IMR-90 (cell line): ENCODE measurements at regions not wholly inside any gene's neighbourhood (a gene's known extent, or its start where the extent isn't known, plus 50 kb on each side); places are given as distances from the start of the nearest gene placed in this dataset.

Experiments
- ATAC-seq: fragments of 200-7000 bp; cut with Tn5 transposase; 2 replicates; pipeline ENCODE4 v1.9.1; 2020; ENCODE audit warnings: low read depth, mild to moderate bottlenecking, moderate library complexity
- BruUV-seq: library from RNA; stranded (reverse); fragments of 400-500 nt; replicated peaks from 2 replicates; lab custom pipeline; 2021; lab: Mats Ljungman, UMichigan
- CTCF ChIA-PET: fragments of 300-600 bp; formaldehyde crosslinking; extraction: SDS; loops from one replicate; lab custom pipeline; 2021; ENCODE audit warnings: antibody characterized with exemption; lab: Yijun Ruan, JAX
- POLR2A ChIA-PET: fragments of 300-600 bp; sonication (Branson Sonifier 250); formaldehyde crosslinking; loops from one replicate; lab custom pipeline; 2022; ENCODE audit warnings: antibody characterized with exemption; ENCODE audit not compliant: unreplicated experiment; lab: Charles Lee
- DNase-seq: peaks from one replicate; pipeline ENCODE4 v3.0.0; 2013
- H2AFZ ChIP-seq: replicated peaks from 2 replicates; pipeline ENCODE3; 2013; ENCODE audit warnings: low read length, mild to moderate bottlenecking; ENCODE audit not compliant: poor library complexity
- H2AK5ac ChIP-seq: 2 replicates; pipeline ENCODE4 v1.6.1; 2013; ENCODE audit warnings: low read depth, low read length, inconsistent platforms
- H2AK9ac ChIP-seq: replicated peaks from 2 replicates; pipeline ENCODE3; 2013; ENCODE audit warnings: mild to moderate bottlenecking, low read depth, low read length, moderate library complexity; ENCODE audit not compliant: poor library complexity
- H2BK120ac ChIP-seq: 2 replicates; pipeline ENCODE4 v1.6.1; 2013; ENCODE audit warnings: low read depth, low read length, inconsistent platforms
- H2BK15ac ChIP-seq: 3 replicates; pipeline ENCODE4 v1.6.1; 2013; ENCODE audit warnings: low read depth, low read length, inconsistent platforms
- H2BK20ac ChIP-seq: 2 replicates; pipeline ENCODE4 v1.6.1; 2013; ENCODE audit warnings: low read depth, mild to moderate bottlenecking, inconsistent platforms, low read length, moderate library complexity
- H2BK5ac ChIP-seq: 2 replicates; pipeline ENCODE4 v1.6.1; 2013; ENCODE audit warnings: mild to moderate bottlenecking, low read depth, low read length, inconsistent platforms; ENCODE audit not compliant: poor library complexity, severe bottlenecking
- H3K14ac ChIP-seq: replicated peaks from 2 replicates; pipeline ENCODE4 v1.6.1; 2013; ENCODE audit warnings: low read depth, low read length, inconsistent platforms
- H3K18ac ChIP-seq: 2 replicates; pipeline ENCODE4 v1.6.1; 2013; ENCODE audit warnings: low read depth, low read length, control low read depth
- H3K23ac ChIP-seq: 2 replicates; pipeline ENCODE4 v1.6.1; 2013; ENCODE audit warnings: low read depth, low read length, inconsistent platforms
- H3K27ac ChIP-seq: 2 replicates; pipeline ENCODE4 v1.5.1; 2013; ENCODE audit warnings: mild to moderate bottlenecking, control low read depth, low read length; ENCODE audit not compliant: insufficient read depth
- H3K27me3 ChIP-seq: 2 replicates; pipeline ENCODE4 v1.6.1; 2013; ENCODE audit warnings: low read length; ENCODE audit not compliant: control insufficient read depth, insufficient read depth
- H3K36me3 ChIP-seq: 2 replicates; pipeline ENCODE4 v1.6.1; 2013; ENCODE audit warnings: low read length, mixed read lengths; ENCODE audit not compliant: control insufficient read depth, insufficient read depth
- H3K4ac ChIP-seq: 2 replicates; pipeline ENCODE4 v1.6.1; 2013; ENCODE audit warnings: low read depth, low read length, inconsistent platforms
- H3K4me1 ChIP-seq: 2 replicates; pipeline ENCODE4 v1.6.1; 2013; ENCODE audit warnings: low read length, mixed read lengths; ENCODE audit not compliant: control insufficient read depth, insufficient read depth
- H3K4me2 ChIP-seq: 2 replicates; pipeline ENCODE4 v1.6.1; 2013; ENCODE audit warnings: low read depth, mild to moderate bottlenecking, control low read depth, low read length, moderate library complexity
- H3K4me3 ChIP-seq: 2 replicates; pipeline ENCODE4 v1.5.1; 2013; ENCODE audit warnings: low read depth, mild to moderate bottlenecking, control low read depth, low read length, moderate library complexity; ENCODE audit not compliant: insufficient read depth
- H3K56ac ChIP-seq: 2 replicates; pipeline ENCODE4 v1.6.1; 2013; ENCODE audit warnings: low read length, inconsistent platforms; ENCODE audit not compliant: insufficient read depth; ENCODE audit errors: extremely low read depth
- H3K79me1 ChIP-seq, 2 experiments: 2 replicates each; pipeline ENCODE4 v1.6.1; 2013; ENCODE audit warnings: low read length in 2 of 2, inconsistent platforms in 1 of 2, low read depth in 1 of 2
- H3K9ac ChIP-seq: 2 replicates; pipeline ENCODE4 v1.6.1; 2013; ENCODE audit warnings: low read depth, low read length, control low read depth
- H3K9me1 ChIP-seq: 2 replicates; pipeline ENCODE4 v1.6.1; 2013; ENCODE audit warnings: low read length, inconsistent platforms; ENCODE audit not compliant: insufficient read depth
- H3K9me3 ChIP-seq: 2 replicates; pipeline ENCODE4 v1.6.1; 2013; ENCODE audit warnings: low read length; ENCODE audit not compliant: control insufficient read depth, insufficient read depth
- H4K20me1 ChIP-seq: 2 replicates; pipeline ENCODE4 v1.6.1; 2013; ENCODE audit warnings: low read length, inconsistent platforms; ENCODE audit not compliant: insufficient read depth
- H4K5ac ChIP-seq: 2 replicates; pipeline ENCODE4 v1.6.1; 2013; ENCODE audit warnings: mild to moderate bottlenecking, low read depth, low read length, control low read depth
- H4K8ac ChIP-seq, 2 experiments: 2 replicates each; pipeline ENCODE4 v1.6.1; 2013; ENCODE audit warnings: low read depth in 2 of 2, low read length in 2 of 2, control low read depth in 1 of 2, inconsistent platforms in 1 of 2
- H4K91ac ChIP-seq: 2 replicates; pipeline ENCODE4 v1.6.1; 2013; ENCODE audit warnings: low read depth, low read length, inconsistent platforms; ENCODE audit not compliant: insufficient read depth
- CEBPB ChIP-seq: IDR thresholded peaks from 2 replicates; pipeline ENCODE4 v1.6.1; 2012; ENCODE audit warnings: low read depth, low read length, improper control_type of control experiment
- MAZ ChIP-seq: IDR thresholded peaks from 2 replicates; pipeline ENCODE4 v1.6.1; 2012; ENCODE audit warnings: low read depth, mild to moderate bottlenecking, low read length, improper control_type of control experiment, moderate library complexity, borderline replicate concordance
- MXI1 ChIP-seq: IDR thresholded peaks from 2 replicates; pipeline ENCODE4 v1.6.1; 2012; ENCODE audit warnings: low read depth, mild to moderate bottlenecking, low read length, moderate library complexity, borderline replicate concordance
- RAD21 ChIP-seq: IDR thresholded peaks from 2 replicates; pipeline ENCODE4 v1.6.1; 2012; ENCODE audit warnings: low read length, improper control_type of control experiment
- RCOR1 ChIP-seq: IDR thresholded peaks from 2 replicates; pipeline ENCODE4 v1.6.1; 2012; ENCODE audit warnings: mild to moderate bottlenecking, low read length, improper control_type of control experiment; ENCODE audit not compliant: insufficient replicate concordance
- RFX5 ChIP-seq: IDR thresholded peaks from 2 replicates; pipeline ENCODE4 v1.8.0; 2012; ENCODE audit warnings: low read depth, mild to moderate bottlenecking, low read length, moderate library complexity
- SMC3 ChIP-seq: fragments of 150-350 bp; IDR thresholded peaks from 2 replicates; pipeline ENCODE4 v1.6.1; 2016; ENCODE audit warnings: low read depth, mild to moderate bottlenecking, antibody characterized with exemption, low read length, moderate library complexity
- USF2 ChIP-seq: fragments of 150-350 bp; IDR thresholded peaks from 2 replicates; pipeline ENCODE4 v1.6.1; 2017; ENCODE audit warnings: mild to moderate bottlenecking, antibody characterized with exemption, low read length, low read depth
- WGBS, 2 experiments: methylation state at CpG; one replicate each; pipeline versions ENCODE4 v1.1.5 to v1.1.7; 2013; ENCODE audit warnings: missing lambda C conversion rate in 2 of 2; ENCODE audit not compliant: insufficient read length in 1 of 2; ENCODE audit errors: extremely low coverage in 2 of 2; 5-methylcytosine and 5-hydroxymethylcytosine counted together
- dilution Hi-C: fragments of 300-500 bp; cut with HindIII; formaldehyde crosslinking; loops from one replicate; pipeline ENCODE4 v1.14.3; 2018; ENCODE audit warnings: low sequenced_read_pairs; ENCODE audit not compliant: unreplicated experiment
- in situ Hi-C: fragments of 300-500 bp; cut with MboI; formaldehyde crosslinking; loops from 3 replicates; pipeline ENCODE4 v1.14.3; 2019; ENCODE audit warnings: low sequenced_read_pairs, inconsistent platforms, mixed read lengths
- intact Hi-C: fragments of 100-400 bp; cut with micrococcal nuclease; formaldehyde crosslinking; loops from 2 replicates; pipeline ENCODE4 v1.10.0; 2022
- TF ChIP-seq, protein P1 (sequence below): fragments of 150-350 bp; IDR thresholded peaks from 2 replicates; pipeline ENCODE4 v1.6.1; 2016; ENCODE audit warnings: low read depth, mild to moderate bottlenecking, low read length, moderate library complexity, borderline replicate concordance

DNA sequence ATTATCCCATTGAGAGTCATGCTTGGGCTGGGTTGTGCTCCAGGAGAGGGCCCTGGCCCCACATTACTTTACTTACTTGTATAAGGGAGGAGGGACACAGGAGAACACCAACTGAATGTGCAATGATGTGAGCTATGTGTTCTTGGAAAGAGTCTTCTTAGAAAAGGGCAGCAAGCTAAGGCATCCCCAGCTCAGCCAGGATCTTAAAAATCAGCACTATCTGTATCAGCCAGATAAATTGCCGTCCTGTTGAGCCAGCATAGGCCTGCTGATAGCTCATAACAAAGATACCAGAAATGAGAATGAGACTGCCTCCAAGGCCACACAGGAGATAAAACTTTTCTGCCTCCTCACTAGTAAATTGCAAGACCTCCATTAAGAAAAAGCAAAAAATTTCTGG is 357.5 kb downstream of the CAAP1 start:
- no peak overlapping the region for H3K9ac ChIP-seq
- H3K4ac ChIP-seq = no peak overlapping the region
- ChIA-PET POLR2A (no interaction called here), CTCF (no interaction called here)
- H2AK5ac ChIP-seq = no peak overlapping the region
- no peak overlapping the region for H3K14ac ChIP-seq
- WGBS, 2 experiments = no CpG with 5 or more reads among the region's 1 CpG
- no peak for TF ChIP-seq RCOR1
- no peak for TF ChIP-seq USF2
- no peak for TF ChIP-seq MXI1
- TF ChIP-seq CEBPB = no peak
- no peak for TF ChIP-seq MAZ
- no peak for TF ChIP-seq RAD21
- no peak for TF ChIP-seq RFX5
- no peak for TF ChIP-seq SMC3
- TF ChIP-seq, protein P1, sequence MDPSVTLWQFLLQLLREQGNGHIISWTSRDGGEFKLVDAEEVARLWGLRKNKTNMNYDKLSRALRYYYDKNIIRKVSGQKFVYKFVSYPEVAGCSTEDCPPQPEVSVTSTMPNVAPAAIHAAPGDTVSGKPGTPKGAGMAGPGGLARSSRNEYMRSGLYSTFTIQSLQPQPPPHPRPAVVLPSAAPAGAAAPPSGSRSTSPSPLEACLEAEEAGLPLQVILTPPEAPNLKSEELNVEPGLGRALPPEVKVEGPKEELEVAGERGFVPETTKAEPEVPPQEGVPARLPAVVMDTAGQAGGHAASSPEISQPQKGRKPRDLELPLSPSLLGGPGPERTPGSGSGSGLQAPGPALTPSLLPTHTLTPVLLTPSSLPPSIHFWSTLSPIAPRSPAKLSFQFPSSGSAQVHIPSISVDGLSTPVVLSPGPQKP = no peak
- H2AFZ ChIP-seq = no peak overlapping the region
- no peaks in the 10 kb centered on the region for H3K9me1 ChIP-seq
- H2BK120ac ChIP-seq = no peak overlapping the region
- no TSS peak for BruUV-seq
- no peak overlapping the region for H4K91ac ChIP-seq
- H3K18ac ChIP-seq = no peak overlapping the region
- H4K8ac ChIP-seq = no peak overlapping the region
- no peak overlapping the region for H3K23ac ChIP-seq
- H3K79me1 ChIP-seq = no peaks in the 10 kb centered on the region
- dilution Hi-C loops = no loop called here
- H3K4me2 ChIP-seq = no peak overlapping the region
- H4K5ac ChIP-seq = no peak overlapping the region
- no peak overlapping the region for H3K56ac ChIP-seq
- in situ Hi-C loops = no loop called here
- H3K9me3 ChIP-seq = peaks cover 6% of the 10 kb centered on the region; the same call in 1 of the 2 replicates
- no peak overlapping the region for H2BK15ac ChIP-seq
- no peak overlapping the region for H2BK5ac ChIP-seq
- H3K4me3 ChIP-seq = no peak overlapping the region
- DNase-seq (no peak), ATAC-seq (no peak)
- no peak overlapping the region for H2AK9ac ChIP-seq
- H3K27ac ChIP-seq = no peak overlapping the region
- intact Hi-C loops = no loop called here
- no peaks in the 10 kb centered on the region for H3K4me1 ChIP-seq
- H3K36me3 ChIP-seq = no peaks in the 10 kb centered on the region
- H3K27me3 ChIP-seq = no peaks in the 10 kb centered on the region
- no peak overlapping the region for H2BK20ac ChIP-seq
- H4K20me1 ChIP-seq = no peaks in the 10 kb centered on the region
